NCI-H748 (cell line): ENCODE measurements at regions not wholly inside any gene's neighbourhood (a gene's known extent, or its start where the extent isn't known, plus 50 kb on each side); places are given as distances from the start of the nearest gene placed in this dataset.
"Not testable (repeated sequence)": the region's sequence is repeated elsewhere in the genome, so short reads cannot be mapped to it uniquely, and the experiment has no call there.

Experiments
- DNase-seq: peaks from one replicate; lab custom pipeline; 2025; ENCODE audit not compliant: unreplicated experiment; lab: John Stamatoyannopoulos, UW

DNA sequence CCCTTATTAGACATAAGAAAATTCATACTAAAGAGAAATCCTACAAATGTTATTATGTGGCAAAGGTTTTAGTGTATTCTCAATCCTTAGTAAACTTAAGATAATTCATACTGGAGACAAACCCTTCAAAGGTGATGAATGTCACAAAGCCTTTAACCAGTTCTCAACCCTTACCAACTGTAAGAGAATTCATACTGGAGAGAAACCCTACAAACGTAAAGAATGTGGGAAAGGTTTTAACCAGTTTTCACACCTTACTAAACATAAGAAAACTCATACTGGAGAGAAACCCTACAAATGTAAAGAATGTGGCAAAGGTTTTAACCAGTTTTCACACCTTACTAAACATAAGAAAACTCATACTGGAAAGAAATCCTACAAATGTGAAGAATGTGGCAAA lies 93.2 kb downstream of the ZNF680 start:
- DNase-seq, result no peak

DNA sequence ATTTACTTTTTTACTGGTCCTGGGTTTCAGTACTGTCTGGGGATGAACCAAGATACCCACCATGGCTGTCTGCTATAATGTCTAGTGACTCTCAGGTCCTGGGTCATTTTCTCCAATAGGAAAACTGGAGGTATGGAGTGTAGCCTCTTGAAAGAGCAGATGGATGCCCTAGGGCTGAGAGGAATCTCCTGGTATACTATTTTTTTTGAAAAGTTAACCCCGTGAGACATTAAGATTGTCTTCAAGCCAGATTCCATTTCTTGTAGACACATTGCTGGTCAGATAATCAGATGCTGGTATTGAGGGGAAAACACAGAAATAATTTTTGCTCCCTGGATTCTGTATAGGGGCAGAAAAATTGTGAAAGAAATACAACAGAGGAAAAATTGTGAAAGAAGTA lies 97.3 kb downstream of the ZNF680 start:
- DNase-seq, result no peak

DNA sequence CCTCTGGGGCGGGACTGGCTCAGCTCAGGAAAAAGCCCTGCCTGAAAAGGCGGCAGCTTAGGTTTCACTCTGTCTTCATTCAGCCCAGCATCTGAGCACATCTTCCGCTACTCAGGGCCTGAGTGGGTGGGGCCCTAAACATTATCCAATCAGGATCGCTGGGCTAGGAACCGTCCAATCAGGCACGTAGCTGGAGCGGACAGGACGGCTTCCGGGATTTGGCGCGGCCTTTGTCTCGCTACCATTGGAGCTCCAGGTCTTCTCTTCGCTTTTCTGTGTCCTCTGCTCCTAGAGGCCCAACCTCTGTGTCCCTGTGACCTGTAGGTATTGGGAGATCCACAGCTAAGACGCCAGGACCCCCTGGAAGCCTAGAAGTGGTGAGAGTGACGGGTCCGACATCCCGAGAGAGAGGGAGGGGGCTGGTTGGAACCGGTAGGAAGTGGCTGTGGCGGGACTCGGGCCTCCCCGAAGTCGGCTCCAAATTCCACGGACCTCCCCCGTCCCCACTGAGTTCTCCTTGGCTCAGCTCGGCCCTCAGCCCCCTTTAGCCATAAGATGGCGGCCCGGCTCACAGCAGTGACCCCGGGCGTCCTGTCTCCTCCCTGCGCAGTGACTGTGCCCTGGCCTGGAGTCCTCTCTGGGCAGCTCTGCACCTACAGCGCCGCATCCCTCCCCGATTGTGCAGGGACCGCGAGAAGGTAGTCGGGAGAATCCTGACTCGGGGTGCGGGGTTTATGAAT lies 99.1 kb downstream of the ZNF680 start:
- DNase-seq, result peak; percentile 85

DNA sequence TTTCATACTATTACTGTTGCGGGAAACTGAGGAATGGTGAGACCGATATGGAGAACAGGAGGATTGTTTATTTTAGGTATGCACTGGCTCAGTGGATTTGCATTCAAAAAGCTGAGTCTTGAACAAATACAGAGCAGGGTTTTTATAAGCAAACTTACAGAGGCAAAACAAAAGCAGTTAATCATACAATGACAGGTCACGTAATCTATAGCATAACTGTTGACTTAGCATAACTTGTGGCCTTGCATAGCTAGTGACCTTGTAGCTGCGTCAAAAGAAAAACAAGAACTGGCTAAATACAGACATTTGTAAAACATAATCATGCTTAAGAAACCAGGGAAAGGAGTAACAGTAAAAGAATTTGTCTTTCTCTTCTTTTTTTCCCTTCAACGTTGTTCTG lies 103.0 kb downstream of the ZNF680 start:
- DNase-seq, result not testable (repeated sequence)

DNA sequence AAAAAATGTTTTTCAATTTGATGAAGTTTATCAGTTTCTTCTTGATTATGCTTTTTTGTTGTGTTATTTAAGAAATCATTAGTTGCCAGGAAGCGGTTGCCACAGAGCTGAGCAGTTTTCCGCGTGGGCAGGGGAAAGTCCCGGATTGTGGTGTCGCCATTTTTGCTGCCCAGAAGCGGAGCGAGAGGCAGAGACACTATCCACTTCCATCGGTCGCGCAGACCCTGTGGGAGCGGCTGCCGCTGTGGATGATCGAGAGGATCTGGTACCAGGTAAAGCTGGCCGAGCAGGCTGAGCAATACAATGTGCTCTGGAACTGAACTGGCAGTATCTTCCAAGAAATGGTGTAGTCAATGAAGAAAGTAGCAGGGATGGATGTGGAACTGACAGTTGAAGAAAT lies 119.8 kb downstream of the ZNF736 start:
- no peak for DNase-seq

DNA sequence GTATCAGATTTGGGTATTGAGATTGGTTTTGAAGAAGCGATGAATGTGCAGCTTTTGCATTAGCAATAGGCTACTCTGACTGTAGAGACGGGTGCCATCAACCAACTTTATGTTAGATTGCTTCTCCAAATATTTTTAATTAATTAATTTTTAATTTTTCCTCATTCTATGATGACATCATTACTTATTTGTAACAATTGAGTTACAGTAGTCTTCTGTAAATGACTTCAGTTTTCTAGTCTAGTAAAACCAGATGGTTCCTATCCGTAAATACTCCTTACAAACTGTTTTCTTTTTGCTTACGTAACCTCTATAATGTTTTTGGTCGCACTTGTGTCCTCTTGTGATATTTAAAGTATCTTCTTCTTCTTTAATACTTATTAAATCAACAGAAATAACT lies 118.1 kb downstream of the ZNF736 start:
- no peak for DNase-seq

DNA sequence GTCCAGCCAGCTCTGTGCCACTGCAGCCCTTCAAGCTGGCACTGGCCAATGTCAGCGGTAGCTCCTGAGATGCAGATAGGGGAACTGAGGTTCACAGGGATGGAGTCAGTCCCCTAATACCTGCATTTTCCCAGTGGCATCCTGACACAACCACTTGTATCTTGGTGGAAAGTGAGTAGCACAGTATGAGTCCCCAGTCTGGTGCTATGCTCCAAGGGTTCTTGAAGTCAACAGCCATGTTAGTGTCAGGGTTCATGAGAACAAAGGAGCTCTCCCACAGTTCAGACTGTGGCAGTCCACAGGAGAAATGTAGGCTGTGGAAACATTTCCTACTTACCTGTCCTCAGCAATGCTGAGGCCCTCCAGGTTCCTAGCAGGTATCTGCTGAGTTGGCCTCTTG lies 115.5 kb downstream of the ZNF736 start:
- no peak for DNase-seq

DNA sequence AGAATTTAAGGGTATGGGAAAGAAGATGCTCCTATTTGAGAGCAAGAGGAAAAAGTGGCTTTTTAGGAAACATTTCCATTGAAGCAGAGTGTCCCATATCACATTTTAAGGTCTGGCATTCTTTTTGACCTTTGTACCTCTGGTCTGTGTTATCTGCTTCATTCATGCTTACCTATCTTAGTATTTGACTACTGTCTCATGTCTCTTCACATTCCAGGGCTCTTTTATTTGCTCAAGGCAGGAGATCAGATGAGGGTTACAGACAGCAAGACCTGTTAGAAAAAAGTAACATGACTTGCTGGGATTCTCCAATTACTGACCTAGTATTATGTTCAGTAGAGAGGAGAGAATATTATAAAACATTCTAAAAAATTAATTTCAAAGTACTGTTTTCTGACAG lies 111.7 kb downstream of the ZNF736 start:
- not testable (repeated sequence) for DNase-seq

DNA sequence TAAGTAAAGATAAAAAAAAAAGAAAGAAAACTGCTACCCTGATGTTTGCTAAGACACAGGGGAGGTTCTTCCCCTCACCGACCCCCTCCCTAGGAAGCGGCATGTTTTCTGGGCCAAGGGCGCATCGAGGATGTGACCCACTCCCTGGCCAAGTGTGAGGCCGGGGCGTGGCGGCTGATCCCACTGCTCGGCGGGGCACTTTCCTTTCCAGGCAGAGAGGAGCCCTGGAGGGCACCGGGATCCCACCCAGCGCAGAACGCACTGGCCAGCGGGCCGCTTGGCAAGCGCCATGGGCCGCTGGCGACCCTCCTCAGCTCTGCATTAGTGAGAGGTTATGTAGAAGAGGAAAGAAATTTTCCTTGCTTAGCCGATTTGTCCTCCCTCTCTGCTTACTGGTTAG lies 93.4 kb downstream of the ZNF736 start:
- DNase-seq, result no peak
